ENCODE measurements at regions not wholly inside any gene's neighbourhood (a gene's known extent, or its start where the extent isn't known, plus 50 kb on each side); places are given as distances from the start of the nearest gene placed in this dataset.

DNA sequence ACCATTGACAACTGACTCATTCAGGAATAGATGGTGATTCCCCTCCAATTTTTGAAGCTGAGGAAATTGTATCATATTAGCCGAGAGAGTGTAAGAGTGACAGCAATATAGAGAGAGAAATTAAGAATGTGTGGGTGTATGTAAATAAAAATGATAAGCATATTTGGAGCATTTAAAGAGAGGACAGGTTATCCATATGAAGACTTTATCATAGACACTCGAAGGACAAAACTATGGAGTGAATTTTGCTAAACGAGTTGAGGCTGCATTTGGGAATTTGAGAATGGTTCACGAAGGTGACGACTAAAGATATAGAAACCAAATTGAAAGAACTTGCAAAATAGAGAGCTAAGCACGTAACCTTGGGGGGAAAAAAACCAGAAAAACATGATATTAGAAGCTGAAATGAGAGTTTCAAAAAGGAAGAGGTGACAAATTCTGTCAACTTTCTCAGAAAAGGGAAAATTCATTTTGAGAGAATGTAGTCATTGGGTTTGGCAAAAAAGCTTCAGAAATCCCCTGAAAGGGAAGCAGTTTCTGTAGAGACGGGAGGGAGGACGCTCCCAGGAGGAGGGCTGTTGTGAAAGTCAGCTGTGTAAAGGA, 129.7 kb downstream of the KCNJ2 start:
- dilution Hi-C loops (cut with MboI; ENCODE audit: extremely low pct_ligation_motif_present, low sequenced_read_pairs) = no loop called here
- DNase-seq (ENCODE audit: low read depth, low spot score) (no peak), FAIRE-seq (no peak)
- Histone ChIP-seq H4K20me1 (ENCODE audit: control insufficient read depth, extremely low read depth, insufficient read depth, low read length) (no peaks in the 10 kb centered on the region), H3K27ac (ENCODE audit: control insufficient read depth, insufficient read depth, low read length) (no peak overlapping the region), H3K4me3 (ENCODE audit: control insufficient read depth in 2 of 3, extremely low read depth in 1 of 3, insufficient read depth in 2 of 3, low read depth in 1 of 3, low read length in 3 of 3) (no peak overlapping the region), H3K27me3 (ENCODE audit: control insufficient read depth, extremely low read depth, insufficient read depth, low read length) (no peaks in the 10 kb centered on the region), H3K36me3 (ENCODE audit: control insufficient read depth in 2 of 2, extremely low read depth in 1 of 2, insufficient read depth in 2 of 2, low read length in 2 of 2) (no peaks in the 10 kb centered on the region), H3K4me1 (ENCODE audit: control insufficient read depth, extremely low read depth, insufficient read depth, low read length) (no peaks in the 10 kb centered on the region), H3K4me2 (ENCODE audit: control insufficient read depth, extremely low read depth, insufficient read depth, low read depth, low read length) (no peak overlapping the region), H3K79me2 (ENCODE audit: control insufficient read depth, insufficient read depth, low read length) (no peaks in the 10 kb centered on the region), H3K9me3 (ENCODE audit: control insufficient read depth, low read depth, low read length) (peaks cover 1% of the 10 kb centered on the region), H3K9ac (ENCODE audit: control insufficient read depth, extremely low read depth, insufficient read depth, low read length) (no peak overlapping the region), H2AFZ (ENCODE audit: control insufficient read depth, low read length) (no peak overlapping the region), H3K9me1 (ENCODE audit: control insufficient read depth, extremely low read depth, insufficient read depth, low read length) (no peaks in the 10 kb centered on the region)
- TF ChIP-seq, protein P1, sequence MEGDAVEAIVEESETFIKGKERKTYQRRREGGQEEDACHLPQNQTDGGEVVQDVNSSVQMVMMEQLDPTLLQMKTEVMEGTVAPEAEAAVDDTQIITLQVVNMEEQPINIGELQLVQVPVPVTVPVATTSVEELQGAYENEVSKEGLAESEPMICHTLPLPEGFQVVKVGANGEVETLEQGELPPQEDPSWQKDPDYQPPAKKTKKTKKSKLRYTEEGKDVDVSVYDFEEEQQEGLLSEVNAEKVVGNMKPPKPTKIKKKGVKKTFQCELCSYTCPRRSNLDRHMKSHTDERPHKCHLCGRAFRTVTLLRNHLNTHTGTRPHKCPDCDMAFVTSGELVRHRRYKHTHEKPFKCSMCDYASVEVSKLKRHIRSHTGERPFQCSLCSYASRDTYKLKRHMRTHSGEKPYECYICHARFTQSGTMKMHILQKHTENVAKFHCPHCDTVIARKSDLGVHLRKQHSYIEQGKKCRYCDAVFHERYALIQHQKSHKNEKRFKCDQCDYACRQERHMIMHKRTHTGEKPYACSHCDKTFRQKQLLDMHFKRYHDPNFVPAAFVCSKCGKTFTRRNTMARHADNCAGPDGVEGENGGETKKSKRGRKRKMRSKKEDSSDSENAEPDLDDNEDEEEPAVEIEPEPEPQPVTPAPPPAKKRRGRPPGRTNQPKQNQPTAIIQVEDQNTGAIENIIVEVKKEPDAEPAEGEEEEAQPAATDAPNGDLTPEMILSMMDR (optimal IDR thresholded peaks at IDR 0.05 in 1 of 3, IDR thresholded peaks at IDR 0.05 in 1 of 3, conservative IDR thresholded peaks at IDR 0.05 in 1 of 3; ENCODE audit: extremely low read depth in 1 of 3, insufficient read depth in 2 of 3, low read length in 3 of 3) = no peak
- TF ChIP-seq EZH2 (IDR thresholded peaks at IDR 0.05; ENCODE audit: low read length) = no peak

DNA sequence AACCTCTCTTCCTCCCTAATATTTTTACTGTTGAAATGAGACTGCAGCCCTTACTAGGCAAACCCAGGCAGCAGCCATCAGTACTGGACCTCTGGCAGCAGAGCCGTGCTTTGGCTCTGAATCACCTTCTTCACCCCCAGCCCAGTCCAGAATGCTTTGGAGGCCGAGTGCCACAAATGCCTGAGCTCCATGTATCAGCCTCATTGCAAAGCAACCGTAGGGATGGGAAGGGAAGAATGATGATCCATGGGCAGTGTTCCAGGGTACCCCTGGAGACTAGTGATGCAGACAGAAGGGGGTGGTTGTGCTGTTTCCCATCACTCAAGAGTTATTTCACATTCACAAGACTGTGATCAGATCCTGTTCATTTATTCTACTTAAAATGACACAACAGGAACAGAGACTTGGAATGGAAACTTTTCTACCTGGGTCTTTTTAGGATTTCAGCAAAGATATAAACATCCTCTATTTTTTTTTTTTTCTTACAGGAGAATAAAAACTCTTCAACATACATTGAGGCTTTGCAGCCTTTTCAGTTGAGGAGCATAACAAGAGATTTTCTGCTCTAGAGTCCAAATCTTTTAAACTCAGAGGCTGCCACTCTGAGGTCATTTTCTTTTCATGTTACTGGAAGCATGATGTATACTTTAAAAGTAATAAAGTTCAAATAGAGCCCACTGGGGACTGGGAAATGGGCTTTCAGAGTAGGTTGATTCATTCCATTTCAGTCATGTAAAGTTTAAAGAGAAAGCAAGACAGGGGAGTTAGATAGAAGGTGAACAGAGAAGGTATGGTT, 138.3 kb downstream of the KCNJ2 start:
- TF ChIP-seq, protein P1 (optimal IDR thresholded peaks at IDR 0.05 in 1 of 3, IDR thresholded peaks at IDR 0.05 in 1 of 3, conservative IDR thresholded peaks at IDR 0.05 in 1 of 3; ENCODE audit: extremely low read depth in 1 of 3, insufficient read depth in 2 of 3, low read length in 3 of 3) = no peak
- TF ChIP-seq EZH2 (IDR thresholded peaks at IDR 0.05; ENCODE audit: low read length) = no peak
- H3K4me3 ChIP-seq (ENCODE audit: control insufficient read depth in 2 of 3, extremely low read depth in 1 of 3, insufficient read depth in 2 of 3, low read depth in 1 of 3, low read length in 3 of 3) = no peak overlapping the region
- H3K4me2 ChIP-seq (ENCODE audit: control insufficient read depth, extremely low read depth, insufficient read depth, low read depth, low read length) = no peak overlapping the region
- no peaks in the 10 kb centered on the region for H3K9me1 ChIP-seq (ENCODE audit: control insufficient read depth, extremely low read depth, insufficient read depth, low read length)
- H3K4me1 ChIP-seq (ENCODE audit: control insufficient read depth, extremely low read depth, insufficient read depth, low read length) = no peaks in the 10 kb centered on the region
- no peak overlapping the region for H2AFZ ChIP-seq (ENCODE audit: control insufficient read depth, low read length)
- DNase-seq (ENCODE audit: low read depth, low spot score) (no peak), FAIRE-seq (no peak)
- no peaks in the 10 kb centered on the region for H3K9me3 ChIP-seq (ENCODE audit: control insufficient read depth, low read depth, low read length)
- dilution Hi-C loops (cut with MboI; ENCODE audit: extremely low pct_ligation_motif_present, low sequenced_read_pairs) = no loop called here
- no peaks in the 10 kb centered on the region for H3K79me2 ChIP-seq (ENCODE audit: control insufficient read depth, insufficient read depth, low read length)
- H3K36me3 ChIP-seq (ENCODE audit: control insufficient read depth in 2 of 2, extremely low read depth in 1 of 2, insufficient read depth in 2 of 2, low read length in 2 of 2) = no peaks in the 10 kb centered on the region
- H3K27me3 ChIP-seq (ENCODE audit: control insufficient read depth, extremely low read depth, insufficient read depth, low read length) = no peaks in the 10 kb centered on the region
- H4K20me1 ChIP-seq (ENCODE audit: control insufficient read depth, extremely low read depth, insufficient read depth, low read length) = no peaks in the 10 kb centered on the region
- no peak overlapping the region for H3K27ac ChIP-seq (ENCODE audit: control insufficient read depth, insufficient read depth, low read length)
- no peak overlapping the region for H3K9ac ChIP-seq (ENCODE audit: control insufficient read depth, extremely low read depth, insufficient read depth, low read length)

All from keratinocyte (primary cell).